ENCODE measurements at regions not wholly inside any gene's neighbourhood (a gene's known extent, or its start where the extent isn't known, plus 50 kb on each side); places are given as distances from the start of the nearest gene placed in this dataset.

GRCh38 chr10:32205670-32206069 lies 141.3 kb downstream of the EPC1 start:
- TF ChIP-seq CTCF (IDR thresholded peaks at IDR 0.05) (no peak), POLR2A (IDR thresholded peaks at IDR 0.05) (no peak)
